IMR-90 (cell line): ENCODE measurements at regions not wholly inside any gene's neighbourhood (a gene's known extent, or its start where the extent isn't known, plus 50 kb on each side); places are given as distances from the start of the nearest gene placed in this dataset.

ENCODE experiments used
- ATAC-seq: fragments of 200-7000 bp; cut with Tn5 transposase; 2 replicates; pipeline ENCODE4 v1.9.1; 2020; ENCODE audit warnings: low read depth, mild to moderate bottlenecking, moderate library complexity
- BruUV-seq: library from RNA; stranded (reverse); fragments of 400-500 nt; replicated peaks from 2 replicates; lab custom pipeline; 2021; lab: Mats Ljungman, UMichigan
- CTCF ChIA-PET: fragments of 300-600 bp; formaldehyde crosslinking; extraction: SDS; loops from one replicate; lab custom pipeline; 2021; ENCODE audit warnings: antibody characterized with exemption; lab: Yijun Ruan, JAX
- POLR2A ChIA-PET: fragments of 300-600 bp; sonication (Branson Sonifier 250); formaldehyde crosslinking; loops from one replicate; lab custom pipeline; 2022; ENCODE audit warnings: antibody characterized with exemption; ENCODE audit not compliant: unreplicated experiment; lab: Charles Lee
- DNase-seq: peaks from one replicate; pipeline ENCODE4 v3.0.0; 2013
- H2AFZ ChIP-seq: replicated peaks from 2 replicates; pipeline ENCODE3; 2013; ENCODE audit warnings: low read length, mild to moderate bottlenecking; ENCODE audit not compliant: poor library complexity
- H2AK5ac ChIP-seq: 2 replicates; pipeline ENCODE4 v1.6.1; 2013; ENCODE audit warnings: low read depth, low read length, inconsistent platforms
- H2AK9ac ChIP-seq: replicated peaks from 2 replicates; pipeline ENCODE3; 2013; ENCODE audit warnings: mild to moderate bottlenecking, low read depth, low read length, moderate library complexity; ENCODE audit not compliant: poor library complexity
- H2BK120ac ChIP-seq: 2 replicates; pipeline ENCODE4 v1.6.1; 2013; ENCODE audit warnings: low read depth, low read length, inconsistent platforms
- H2BK15ac ChIP-seq: 3 replicates; pipeline ENCODE4 v1.6.1; 2013; ENCODE audit warnings: low read depth, low read length, inconsistent platforms
- H2BK20ac ChIP-seq: 2 replicates; pipeline ENCODE4 v1.6.1; 2013; ENCODE audit warnings: low read depth, mild to moderate bottlenecking, inconsistent platforms, low read length, moderate library complexity
- H2BK5ac ChIP-seq: 2 replicates; pipeline ENCODE4 v1.6.1; 2013; ENCODE audit warnings: mild to moderate bottlenecking, low read depth, low read length, inconsistent platforms; ENCODE audit not compliant: poor library complexity, severe bottlenecking
- H3K14ac ChIP-seq: replicated peaks from 2 replicates; pipeline ENCODE4 v1.6.1; 2013; ENCODE audit warnings: low read depth, low read length, inconsistent platforms
- H3K18ac ChIP-seq: 2 replicates; pipeline ENCODE4 v1.6.1; 2013; ENCODE audit warnings: low read depth, low read length, control low read depth
- H3K23ac ChIP-seq: 2 replicates; pipeline ENCODE4 v1.6.1; 2013; ENCODE audit warnings: low read depth, low read length, inconsistent platforms
- H3K27ac ChIP-seq: 2 replicates; pipeline ENCODE4 v1.5.1; 2013; ENCODE audit warnings: mild to moderate bottlenecking, control low read depth, low read length; ENCODE audit not compliant: insufficient read depth
- H3K27me3 ChIP-seq: 2 replicates; pipeline ENCODE4 v1.6.1; 2013; ENCODE audit warnings: low read length; ENCODE audit not compliant: control insufficient read depth, insufficient read depth
- H3K36me3 ChIP-seq: 2 replicates; pipeline ENCODE4 v1.6.1; 2013; ENCODE audit warnings: low read length, mixed read lengths; ENCODE audit not compliant: control insufficient read depth, insufficient read depth
- H3K4ac ChIP-seq: 2 replicates; pipeline ENCODE4 v1.6.1; 2013; ENCODE audit warnings: low read depth, low read length, inconsistent platforms
- H3K4me1 ChIP-seq: 2 replicates; pipeline ENCODE4 v1.6.1; 2013; ENCODE audit warnings: low read length, mixed read lengths; ENCODE audit not compliant: control insufficient read depth, insufficient read depth
- H3K4me2 ChIP-seq: 2 replicates; pipeline ENCODE4 v1.6.1; 2013; ENCODE audit warnings: low read depth, mild to moderate bottlenecking, control low read depth, low read length, moderate library complexity
- H3K4me3 ChIP-seq: 2 replicates; pipeline ENCODE4 v1.5.1; 2013; ENCODE audit warnings: low read depth, mild to moderate bottlenecking, control low read depth, low read length, moderate library complexity; ENCODE audit not compliant: insufficient read depth
- H3K56ac ChIP-seq: 2 replicates; pipeline ENCODE4 v1.6.1; 2013; ENCODE audit warnings: low read length, inconsistent platforms; ENCODE audit not compliant: insufficient read depth; ENCODE audit errors: extremely low read depth
- H3K79me1 ChIP-seq, 2 experiments: 2 replicates each; pipeline ENCODE4 v1.6.1; 2013; ENCODE audit warnings: low read length in 2 of 2, inconsistent platforms in 1 of 2, low read depth in 1 of 2
- H3K9ac ChIP-seq: 2 replicates; pipeline ENCODE4 v1.6.1; 2013; ENCODE audit warnings: low read depth, low read length, control low read depth
- H3K9me1 ChIP-seq: 2 replicates; pipeline ENCODE4 v1.6.1; 2013; ENCODE audit warnings: low read length, inconsistent platforms; ENCODE audit not compliant: insufficient read depth
- H3K9me3 ChIP-seq: 2 replicates; pipeline ENCODE4 v1.6.1; 2013; ENCODE audit warnings: low read length; ENCODE audit not compliant: control insufficient read depth, insufficient read depth
- H4K20me1 ChIP-seq: 2 replicates; pipeline ENCODE4 v1.6.1; 2013; ENCODE audit warnings: low read length, inconsistent platforms; ENCODE audit not compliant: insufficient read depth
- H4K5ac ChIP-seq: 2 replicates; pipeline ENCODE4 v1.6.1; 2013; ENCODE audit warnings: mild to moderate bottlenecking, low read depth, low read length, control low read depth
- H4K8ac ChIP-seq, 2 experiments: 2 replicates each; pipeline ENCODE4 v1.6.1; 2013; ENCODE audit warnings: low read depth in 2 of 2, low read length in 2 of 2, control low read depth in 1 of 2, inconsistent platforms in 1 of 2
- H4K91ac ChIP-seq: 2 replicates; pipeline ENCODE4 v1.6.1; 2013; ENCODE audit warnings: low read depth, low read length, inconsistent platforms; ENCODE audit not compliant: insufficient read depth
- BHLHE40 ChIP-seq: fragments of 150-350 bp; IDR thresholded peaks from 2 replicates; pipeline ENCODE4 v1.6.1; 2016; ENCODE audit warnings: mild to moderate bottlenecking, low read depth, low read length
- CHD1 ChIP-seq: IDR thresholded peaks from 2 replicates; pipeline ENCODE4 v1.6.1; 2012; ENCODE audit warnings: low read depth, low read length, improper control_type of control experiment
- FOS ChIP-seq: fragments of 150-350 bp; IDR thresholded peaks from 2 replicates; pipeline ENCODE4 v1.6.1; 2016; ENCODE audit warnings: low read depth, low read length
- MAZ ChIP-seq: IDR thresholded peaks from 2 replicates; pipeline ENCODE4 v1.6.1; 2012; ENCODE audit warnings: low read depth, mild to moderate bottlenecking, low read length, improper control_type of control experiment, moderate library complexity, borderline replicate concordance
- MXI1 ChIP-seq: IDR thresholded peaks from 2 replicates; pipeline ENCODE4 v1.6.1; 2012; ENCODE audit warnings: low read depth, mild to moderate bottlenecking, low read length, moderate library complexity, borderline replicate concordance
- NFE2L2 ChIP-seq: fragments of 150-350 bp; IDR thresholded peaks from 2 replicates; pipeline ENCODE4 v1.6.1; 2016; ENCODE audit warnings: low read depth, mild to moderate bottlenecking, low read length
- POLR2A ChIP-seq: IDR thresholded peaks from 2 replicates; pipeline ENCODE4 v1.6.1; 2012; ENCODE audit warnings: mild to moderate bottlenecking, low read depth, low read length
- RAD21 ChIP-seq: IDR thresholded peaks from 2 replicates; pipeline ENCODE4 v1.6.1; 2012; ENCODE audit warnings: low read length, improper control_type of control experiment
- RCOR1 ChIP-seq: IDR thresholded peaks from 2 replicates; pipeline ENCODE4 v1.6.1; 2012; ENCODE audit warnings: mild to moderate bottlenecking, low read length, improper control_type of control experiment; ENCODE audit not compliant: insufficient replicate concordance
- SMC3 ChIP-seq: fragments of 150-350 bp; IDR thresholded peaks from 2 replicates; pipeline ENCODE4 v1.6.1; 2016; ENCODE audit warnings: low read depth, mild to moderate bottlenecking, antibody characterized with exemption, low read length, moderate library complexity
- WGBS, 2 experiments: methylation state at CpG; one replicate each; pipeline versions ENCODE4 v1.1.5 to v1.1.7; 2013; ENCODE audit warnings: missing lambda C conversion rate in 2 of 2; ENCODE audit not compliant: insufficient read length in 1 of 2; ENCODE audit errors: extremely low coverage in 2 of 2; 5-methylcytosine and 5-hydroxymethylcytosine counted together
- dilution Hi-C: fragments of 300-500 bp; cut with HindIII; formaldehyde crosslinking; loops from one replicate; pipeline ENCODE4 v1.14.3; 2018; ENCODE audit warnings: low sequenced_read_pairs; ENCODE audit not compliant: unreplicated experiment
- in situ Hi-C: fragments of 300-500 bp; cut with MboI; formaldehyde crosslinking; loops from 3 replicates; pipeline ENCODE4 v1.14.3; 2019; ENCODE audit warnings: low sequenced_read_pairs, inconsistent platforms, mixed read lengths
- intact Hi-C: fragments of 100-400 bp; cut with micrococcal nuclease; formaldehyde crosslinking; loops from 2 replicates; pipeline ENCODE4 v1.10.0; 2022
- TF ChIP-seq, protein P1 (sequence below): conservative IDR thresholded peaks from 2 replicates; pipeline ENCODE4 v1.5.1; 2012; ENCODE audit warnings: mild to moderate bottlenecking, low read depth, low read length, improper control_type of control experiment
- TF ChIP-seq, protein P2 (sequence below): fragments of 150-350 bp; IDR thresholded peaks from 2 replicates; pipeline ENCODE4 v1.6.1; 2016; ENCODE audit warnings: low read depth, mild to moderate bottlenecking, low read length, moderate library complexity, borderline replicate concordance
- TF ChIP-seq, protein P3 (sequence below): fragments of 150-350 bp; IDR thresholded peaks from 2 replicates; pipeline ENCODE4 v1.6.1; 2017; ENCODE audit warnings: mild to moderate bottlenecking, antibody characterized with exemption, low read length, low read depth

DNA sequence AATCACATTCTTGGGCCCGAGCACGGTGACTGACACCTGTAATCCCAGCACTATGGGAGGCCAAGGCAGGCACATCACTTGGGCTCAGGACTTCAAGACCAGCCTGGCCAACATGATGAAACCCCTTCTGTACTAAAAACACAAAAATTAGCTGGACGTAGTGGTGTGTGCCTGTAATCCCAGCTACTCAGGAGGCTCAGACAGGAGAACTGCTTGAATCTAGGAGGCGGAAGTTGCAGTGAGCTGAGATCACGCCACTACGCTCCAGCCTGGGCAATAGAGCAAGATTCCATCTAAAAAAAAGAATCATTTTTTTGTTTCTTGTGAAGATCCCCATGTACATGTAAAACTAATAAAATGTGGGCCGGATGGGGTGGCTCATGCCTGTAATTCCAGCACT, 53.1 kb upstream of the ATF7IP2 start:
- ChIA-PET CTCF (no interaction called here), POLR2A (no interaction called here)
- no peak overlapping the region for H3K27ac ChIP-seq
- DNase-seq: no peak
- dilution Hi-C loops (no loop called here), intact Hi-C loops (no loop called here), in situ Hi-C loops (no loop called here)
- 0 out of 2 replicates have a peak, but pooled peaks cover 2% of the 10 kb centered on the region for H3K9me3 ChIP-seq
- no peaks in the 10 kb centered on the region for H3K9me1 ChIP-seq
- H3K9ac ChIP-seq: no peak overlapping the region
- no peak overlapping the region for H4K5ac ChIP-seq
- H3K4me2 ChIP-seq: no peak overlapping the region
- H3K18ac ChIP-seq: no peak overlapping the region
- H2AFZ ChIP-seq: no peak overlapping the region
- no peaks in the 10 kb centered on the region for H4K20me1 ChIP-seq
- no peak overlapping the region for H2AK9ac ChIP-seq
- no peak overlapping the region for H3K14ac ChIP-seq
- H3K79me1 ChIP-seq: no peaks in the 10 kb centered on the region
- H3K23ac ChIP-seq: no peak overlapping the region
- H3K27me3 ChIP-seq: no peaks in the 10 kb centered on the region
- H3K36me3 ChIP-seq: no peaks in the 10 kb centered on the region
- H3K4me1 ChIP-seq: no peaks in the 10 kb centered on the region
- no peak overlapping the region for H3K4ac ChIP-seq
- H2BK120ac ChIP-seq: no peak overlapping the region
- ATAC-seq: no peak
- 20% methylated on average over 2 of the region's 7 CpGs; no CpG with 5 or more reads in 1 of the 2 experiments for WGBS, 2 experiments
- H2AK5ac ChIP-seq: no peak overlapping the region
- no TSS peak for BruUV-seq
- no peak for TF ChIP-seq NFE2L2
- TF ChIP-seq, protein P1, sequence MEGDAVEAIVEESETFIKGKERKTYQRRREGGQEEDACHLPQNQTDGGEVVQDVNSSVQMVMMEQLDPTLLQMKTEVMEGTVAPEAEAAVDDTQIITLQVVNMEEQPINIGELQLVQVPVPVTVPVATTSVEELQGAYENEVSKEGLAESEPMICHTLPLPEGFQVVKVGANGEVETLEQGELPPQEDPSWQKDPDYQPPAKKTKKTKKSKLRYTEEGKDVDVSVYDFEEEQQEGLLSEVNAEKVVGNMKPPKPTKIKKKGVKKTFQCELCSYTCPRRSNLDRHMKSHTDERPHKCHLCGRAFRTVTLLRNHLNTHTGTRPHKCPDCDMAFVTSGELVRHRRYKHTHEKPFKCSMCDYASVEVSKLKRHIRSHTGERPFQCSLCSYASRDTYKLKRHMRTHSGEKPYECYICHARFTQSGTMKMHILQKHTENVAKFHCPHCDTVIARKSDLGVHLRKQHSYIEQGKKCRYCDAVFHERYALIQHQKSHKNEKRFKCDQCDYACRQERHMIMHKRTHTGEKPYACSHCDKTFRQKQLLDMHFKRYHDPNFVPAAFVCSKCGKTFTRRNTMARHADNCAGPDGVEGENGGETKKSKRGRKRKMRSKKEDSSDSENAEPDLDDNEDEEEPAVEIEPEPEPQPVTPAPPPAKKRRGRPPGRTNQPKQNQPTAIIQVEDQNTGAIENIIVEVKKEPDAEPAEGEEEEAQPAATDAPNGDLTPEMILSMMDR: no peak
- no peak for TF ChIP-seq BHLHE40
- TF ChIP-seq, protein P2, sequence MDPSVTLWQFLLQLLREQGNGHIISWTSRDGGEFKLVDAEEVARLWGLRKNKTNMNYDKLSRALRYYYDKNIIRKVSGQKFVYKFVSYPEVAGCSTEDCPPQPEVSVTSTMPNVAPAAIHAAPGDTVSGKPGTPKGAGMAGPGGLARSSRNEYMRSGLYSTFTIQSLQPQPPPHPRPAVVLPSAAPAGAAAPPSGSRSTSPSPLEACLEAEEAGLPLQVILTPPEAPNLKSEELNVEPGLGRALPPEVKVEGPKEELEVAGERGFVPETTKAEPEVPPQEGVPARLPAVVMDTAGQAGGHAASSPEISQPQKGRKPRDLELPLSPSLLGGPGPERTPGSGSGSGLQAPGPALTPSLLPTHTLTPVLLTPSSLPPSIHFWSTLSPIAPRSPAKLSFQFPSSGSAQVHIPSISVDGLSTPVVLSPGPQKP: no peak
- no peak for TF ChIP-seq POLR2A
- no peak for TF ChIP-seq CHD1
- TF ChIP-seq, protein P3, sequence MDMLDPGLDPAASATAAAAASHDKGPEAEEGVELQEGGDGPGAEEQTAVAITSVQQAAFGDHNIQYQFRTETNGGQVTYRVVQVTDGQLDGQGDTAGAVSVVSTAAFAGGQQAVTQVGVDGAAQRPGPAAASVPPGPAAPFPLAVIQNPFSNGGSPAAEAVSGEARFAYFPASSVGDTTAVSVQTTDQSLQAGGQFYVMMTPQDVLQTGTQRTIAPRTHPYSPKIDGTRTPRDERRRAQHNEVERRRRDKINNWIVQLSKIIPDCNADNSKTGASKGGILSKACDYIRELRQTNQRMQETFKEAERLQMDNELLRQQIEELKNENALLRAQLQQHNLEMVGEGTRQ: no peak
- TF ChIP-seq SMC3: no peak
- no peak for TF ChIP-seq MAZ
- no peak for TF ChIP-seq FOS
- no peak for TF ChIP-seq RAD21
- TF ChIP-seq MXI1: no peak
- TF ChIP-seq RCOR1: no peak
- H2BK20ac ChIP-seq: no peak overlapping the region
- no peak overlapping the region for H2BK15ac ChIP-seq
- H3K56ac ChIP-seq: no peak overlapping the region
- no peak overlapping the region for H4K91ac ChIP-seq
- no peak overlapping the region for H4K8ac ChIP-seq
- H3K4me3 ChIP-seq: no peak overlapping the region
- H2BK5ac ChIP-seq: no peak overlapping the region
